ENCODE measurements at regions not wholly inside any gene's neighbourhood (a gene's known extent, or its start where the extent isn't known, plus 50 kb on each side); places are given as distances from the start of the nearest gene placed in this dataset.

DNA sequence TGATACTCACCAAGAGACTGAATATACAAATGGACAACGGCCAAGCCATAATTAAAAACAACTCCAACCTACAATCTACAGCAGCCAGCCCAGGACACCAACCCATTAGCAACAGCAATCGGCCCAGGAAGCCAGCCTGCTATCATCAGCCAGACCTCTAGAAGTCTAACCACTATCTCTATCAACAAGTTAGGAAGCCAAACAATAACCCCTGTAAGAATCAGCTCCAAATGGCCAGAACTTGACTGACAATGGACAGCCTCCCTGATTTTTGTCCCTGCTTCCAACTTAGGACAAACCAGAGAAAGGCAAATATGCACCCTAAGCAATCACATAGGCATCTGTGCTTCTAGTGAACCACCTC, 511.8 kb upstream of the JARID2 start:
- Histone ChIP-seq H3K4me3 (ENCODE audit: low read depth, low read length) (no peak overlapping the region), H3K36me3 (ENCODE audit: control insufficient read depth, insufficient read depth, low read length) (no peaks in the 10 kb centered on the region), H3K27me3 (ENCODE audit: control insufficient read depth, insufficient read depth, low read length) (no peaks in the 10 kb centered on the region)
- DNase-seq (ENCODE audit: low read depth): no peak
- TF ChIP-seq, protein P1, sequence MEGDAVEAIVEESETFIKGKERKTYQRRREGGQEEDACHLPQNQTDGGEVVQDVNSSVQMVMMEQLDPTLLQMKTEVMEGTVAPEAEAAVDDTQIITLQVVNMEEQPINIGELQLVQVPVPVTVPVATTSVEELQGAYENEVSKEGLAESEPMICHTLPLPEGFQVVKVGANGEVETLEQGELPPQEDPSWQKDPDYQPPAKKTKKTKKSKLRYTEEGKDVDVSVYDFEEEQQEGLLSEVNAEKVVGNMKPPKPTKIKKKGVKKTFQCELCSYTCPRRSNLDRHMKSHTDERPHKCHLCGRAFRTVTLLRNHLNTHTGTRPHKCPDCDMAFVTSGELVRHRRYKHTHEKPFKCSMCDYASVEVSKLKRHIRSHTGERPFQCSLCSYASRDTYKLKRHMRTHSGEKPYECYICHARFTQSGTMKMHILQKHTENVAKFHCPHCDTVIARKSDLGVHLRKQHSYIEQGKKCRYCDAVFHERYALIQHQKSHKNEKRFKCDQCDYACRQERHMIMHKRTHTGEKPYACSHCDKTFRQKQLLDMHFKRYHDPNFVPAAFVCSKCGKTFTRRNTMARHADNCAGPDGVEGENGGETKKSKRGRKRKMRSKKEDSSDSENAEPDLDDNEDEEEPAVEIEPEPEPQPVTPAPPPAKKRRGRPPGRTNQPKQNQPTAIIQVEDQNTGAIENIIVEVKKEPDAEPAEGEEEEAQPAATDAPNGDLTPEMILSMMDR (IDR thresholded peaks at IDR 0.05; ENCODE audit: insufficient read depth, low read length, poor library complexity, severe bottlenecking): no peak

DNA sequence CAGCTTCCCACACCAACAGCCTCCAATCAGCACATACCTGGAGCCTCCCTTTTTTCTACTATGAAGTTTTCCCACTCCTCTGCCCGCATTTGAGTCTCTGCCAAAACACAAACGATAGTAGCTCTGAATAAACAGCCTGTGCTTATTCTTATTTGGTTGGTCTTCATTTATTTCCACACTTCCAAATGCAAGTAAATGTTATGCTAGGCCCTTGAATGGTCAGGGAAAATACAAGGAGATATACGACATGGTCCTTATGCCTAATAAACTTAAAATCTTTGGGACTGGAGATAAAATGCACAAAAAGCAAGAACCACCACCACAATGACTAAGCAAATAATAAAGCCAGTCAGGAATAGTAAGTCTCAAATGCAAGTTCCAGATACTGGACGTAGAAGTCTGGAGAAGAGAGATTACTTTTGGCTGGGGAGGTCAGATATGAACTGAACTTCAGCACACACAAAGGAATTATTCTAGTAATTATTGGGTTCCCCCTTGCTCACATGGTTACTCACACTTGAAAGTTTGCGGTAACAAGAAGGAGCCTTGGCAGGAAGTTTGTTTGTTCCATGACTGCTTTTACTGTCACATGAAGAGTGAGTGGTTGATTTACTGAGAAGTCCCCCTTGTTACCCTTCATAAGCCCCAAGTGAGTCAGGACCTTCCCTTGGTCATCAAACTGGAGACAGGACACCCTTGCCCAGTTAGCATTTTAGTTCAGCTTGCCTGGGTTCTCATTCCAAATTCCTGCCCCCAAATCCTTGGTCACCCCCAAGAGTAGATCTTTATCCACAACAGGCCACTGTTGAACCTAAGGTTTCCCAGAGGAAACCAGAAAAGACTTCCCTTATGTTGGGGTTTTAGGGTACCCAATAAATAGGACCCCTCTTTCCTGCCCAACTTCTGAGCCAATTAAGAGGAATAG, 511.2 kb upstream of the JARID2 start:
- Histone ChIP-seq H3K4me3 (ENCODE audit: low read depth, low read length) (no peak overlapping the region), H3K27me3 (ENCODE audit: control insufficient read depth, insufficient read depth, low read length) (no peaks in the 10 kb centered on the region), H3K36me3 (ENCODE audit: control insufficient read depth, insufficient read depth, low read length) (no peaks in the 10 kb centered on the region)
- TF ChIP-seq, protein P1 (IDR thresholded peaks at IDR 0.05; ENCODE audit: insufficient read depth, low read length, poor library complexity, severe bottlenecking): no peak
- peak; percentile 57 for DNase-seq (ENCODE audit: low read depth)

DNA sequence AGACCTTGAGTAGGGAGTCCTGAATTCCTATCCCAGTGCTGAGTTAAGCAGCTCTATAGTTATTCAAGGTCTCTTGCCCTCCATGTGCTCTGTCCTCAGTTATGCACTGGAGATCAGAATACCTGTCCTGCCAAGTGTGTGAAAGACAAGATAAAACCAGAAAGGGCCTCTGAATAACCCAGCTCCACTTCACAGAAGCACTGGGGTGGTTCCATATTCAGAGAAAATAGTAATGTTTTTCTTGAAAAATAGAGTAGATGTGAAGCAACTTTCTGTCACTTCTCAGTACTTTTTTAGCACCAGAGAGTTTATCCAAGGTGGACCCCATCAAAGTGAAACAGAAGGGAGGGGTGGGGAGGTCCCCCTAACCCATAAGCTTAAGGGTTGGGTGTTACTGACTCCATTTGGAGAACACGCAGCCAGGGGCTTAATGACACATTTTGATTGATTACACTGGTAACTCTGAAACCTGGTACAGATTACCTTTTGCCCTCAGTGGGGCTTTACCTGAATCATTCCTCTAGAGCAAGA, 509.8 kb upstream of the JARID2 start:
- Histone ChIP-seq H3K27me3 (ENCODE audit: control insufficient read depth, insufficient read depth, low read length) (no peaks in the 10 kb centered on the region), H3K4me3 (ENCODE audit: low read depth, low read length) (no peak overlapping the region), H3K36me3 (ENCODE audit: control insufficient read depth, insufficient read depth, low read length) (no peaks in the 10 kb centered on the region)
- TF ChIP-seq, protein P1 (IDR thresholded peaks at IDR 0.05; ENCODE audit: insufficient read depth, low read length, poor library complexity, severe bottlenecking): no peak
- DNase-seq (ENCODE audit: low read depth): no peak

DNA sequence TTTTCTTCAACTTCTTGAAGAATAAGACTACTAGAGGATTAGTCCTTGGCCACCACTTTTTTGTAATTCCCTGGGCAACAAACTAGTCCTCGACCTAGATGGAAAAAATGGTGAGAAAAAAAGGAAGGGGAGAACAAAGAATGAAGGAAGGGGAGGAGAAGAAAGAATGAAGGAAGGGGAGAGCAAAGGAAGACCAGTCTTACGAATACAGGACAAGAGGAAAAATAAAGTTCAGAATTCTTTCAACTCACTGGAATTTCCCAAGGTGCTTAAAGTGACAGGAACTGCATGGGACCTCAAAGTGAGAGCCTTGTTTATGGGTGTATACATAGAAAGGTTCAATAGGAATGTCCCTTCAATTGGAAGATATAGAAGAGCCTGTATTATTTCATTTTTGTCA, 509.3 kb upstream of the JARID2 start:
- H3K27me3 ChIP-seq (ENCODE audit: control insufficient read depth, insufficient read depth, low read length): no peaks in the 10 kb centered on the region
- DNase-seq (ENCODE audit: low read depth): no peak
- H3K36me3 ChIP-seq (ENCODE audit: control insufficient read depth, insufficient read depth, low read length): no peaks in the 10 kb centered on the region
- TF ChIP-seq, protein P1 (IDR thresholded peaks at IDR 0.05; ENCODE audit: insufficient read depth, low read length, poor library complexity, severe bottlenecking): no peak
- no peak overlapping the region for H3K4me3 ChIP-seq (ENCODE audit: low read depth, low read length)

DNA sequence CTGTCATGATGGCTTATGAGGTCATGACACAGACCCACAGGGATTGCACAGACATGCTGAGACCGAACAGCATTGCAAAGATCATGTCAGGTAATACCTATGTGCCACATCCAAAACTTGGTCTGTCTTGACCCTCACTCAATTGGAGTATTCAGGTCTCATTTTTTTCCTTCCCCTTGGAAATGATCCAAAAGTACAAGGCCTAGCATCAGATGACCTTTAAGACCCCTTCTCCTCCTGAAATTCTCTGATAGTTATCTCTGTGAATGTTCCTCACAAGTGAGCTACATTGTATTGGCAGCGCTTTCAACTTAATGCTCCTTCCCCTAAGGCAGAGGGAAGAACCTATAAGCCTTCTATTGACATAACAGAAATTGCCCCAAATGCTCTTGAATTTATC, 507.4 kb upstream of the JARID2 start:
- H3K36me3 ChIP-seq (ENCODE audit: control insufficient read depth, insufficient read depth, low read length): no peaks in the 10 kb centered on the region
- TF ChIP-seq, protein P1 (IDR thresholded peaks at IDR 0.05; ENCODE audit: insufficient read depth, low read length, poor library complexity, severe bottlenecking): no peak
- H3K27me3 ChIP-seq (ENCODE audit: control insufficient read depth, insufficient read depth, low read length): no peaks in the 10 kb centered on the region
- DNase-seq (ENCODE audit: low read depth): no peak
- no peak overlapping the region for H3K4me3 ChIP-seq (ENCODE audit: low read depth, low read length)
